ENCODE measurements at regions not wholly inside any gene's neighbourhood (a gene's known extent, or its start where the extent isn't known, plus 50 kb on each side); places are given as distances from the start of the nearest gene placed in this dataset.

GRCh38 chr19:31120952-31121351 is 228.3 kb downstream of the TSHZ3 start:
- TF ChIP-seq CTCF (IDR thresholded peaks at IDR 0.05) (no peak), POLR2AphosphoS5 (IDR thresholded peaks at IDR 0.05) (no peak), EP300 (IDR thresholded peaks at IDR 0.05) (no peak)

Data from gastroesophageal sphincter (tissue), 3 donors.